GM19395 (cell line): ENCODE measurements at regions not wholly inside any gene's neighbourhood (a gene's known extent, or its start where the extent isn't known, plus 50 kb on each side); places are given as distances from the start of the nearest gene placed in this dataset.
"Not testable (repeated sequence)": the region's sequence is repeated elsewhere in the genome, so short reads cannot be mapped to it uniquely, and the experiment has no call there.

Experiments used
- ATAC-seq: cut with Tn5 transposase; IDR thresholded peaks from one replicate; pipeline ENCODE4 v1.9.1; 2021; ENCODE audit warnings: mild to moderate bottlenecking, moderate library complexity; ENCODE audit not compliant: unreplicated experiment

GRCh38 chr3:11713171-11713570 is 69.5 kb upstream of the VGLL4 start:
- no peak for ATAC-seq

GRCh38 chr3:11712646-11713045 is 68.9 kb upstream of the VGLL4 start:
- ATAC-seq: no peak

- ATAC-seq: no peak
Observed at GRCh38 chr3:11711876-11712275, 68.2 kb upstream of the VGLL4 start.

GRCh38 chr3:11709782-11710181 is 66.1 kb upstream of the VGLL4 start:
- ATAC-seq: no peak

- not testable (repeated sequence) for ATAC-seq
Observed at GRCh38 chr3:11707084-11707483, 63.4 kb upstream of the VGLL4 start.

GRCh38 chr3:11706604-11707003 is 62.9 kb upstream of the VGLL4 start:
- no peak for ATAC-seq

GRCh38 chr3:11705049-11705448 is 61.3 kb upstream of the VGLL4 start:
- ATAC-seq: no peak

GRCh38 chr3:11703146-11703545 is 59.4 kb upstream of the VGLL4 start:
- no peak for ATAC-seq

- no peak for ATAC-seq
Observed at GRCh38 chr3:11699083-11699427, 55.3 kb upstream of the VGLL4 start.

- ATAC-seq: no peak
Observed at GRCh38 chr3:11698326-11699082, 54.8 kb upstream of the VGLL4 start.

- no peak for ATAC-seq
Observed at GRCh38 chr3:11697701-11698100, 54.0 kb upstream of the VGLL4 start.

- ATAC-seq: no peak
Observed at GRCh38 chr3:11696054-11696453, 52.3 kb upstream of the VGLL4 start.
